NCI-H1694 treated with DMSO at 0.1 percent for 48 hours (cell line): ENCODE measurements at regions not wholly inside any gene's neighbourhood (a gene's known extent, or its start where the extent isn't known, plus 50 kb on each side); places are given as distances from the start of the nearest gene placed in this dataset.

Experiments used
- DNase-seq: peaks from one replicate; lab custom pipeline; 2025; lab: John Stamatoyannopoulos, UW

- no peak for DNase-seq
Observed at GRCh38 chr2:4369826-4370419, 666.5 kb downstream of the DCDC2C start.

- no peak for DNase-seq
Observed at GRCh38 chr2:4370422-4371090, 667.2 kb downstream of the DCDC2C start.

DNA sequence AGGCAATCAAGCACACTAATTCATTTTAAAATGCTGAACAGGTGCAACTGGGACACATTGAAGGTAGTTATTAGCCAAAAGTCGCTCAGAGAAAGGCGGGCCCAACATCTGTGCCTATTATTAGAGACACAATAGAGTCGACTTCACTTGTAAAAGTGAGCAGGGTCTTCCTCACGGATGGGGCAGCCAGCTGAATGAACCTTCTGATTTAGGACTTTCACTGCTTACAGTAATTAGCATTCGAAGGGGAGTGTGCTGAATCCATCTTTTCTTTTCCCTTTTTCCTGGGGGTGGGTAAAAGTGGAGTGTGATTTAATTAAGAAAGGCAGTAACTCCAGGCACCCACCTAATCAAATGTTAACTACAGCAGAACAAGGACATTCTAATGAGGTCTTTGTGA lies 677.7 kb downstream of the DCDC2C start:
- no peak for DNase-seq

GRCh38 chr2:4381773-4382172 lies 678.4 kb downstream of the DCDC2C start:
- DNase-seq, result no peak

DNA sequence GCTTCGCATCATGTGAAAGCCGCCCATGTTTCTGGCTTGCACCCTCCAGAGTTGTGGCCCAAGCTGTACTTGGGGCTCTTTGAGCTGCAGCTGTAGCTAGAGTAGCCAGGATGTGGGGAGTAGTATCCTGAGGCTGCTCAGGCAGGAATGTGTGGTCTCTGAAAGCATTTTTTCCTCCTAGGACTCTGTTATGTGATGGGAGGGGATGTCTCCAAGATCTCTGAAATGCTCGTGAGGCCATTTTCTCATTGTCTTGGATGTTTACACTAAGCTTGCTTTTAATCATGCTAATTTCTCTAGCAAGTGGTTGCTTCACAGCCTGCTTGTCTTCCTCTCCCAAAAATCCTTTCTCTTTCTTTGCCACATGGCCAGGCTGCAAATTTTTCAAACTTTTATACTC lies 687.6 kb downstream of the DCDC2C start:
- no peak for DNase-seq

GRCh38 chr2:4404363-4404762 lies 701.0 kb downstream of the DCDC2C start:
- DNase-seq, result no peak

- no peak for DNase-seq
Observed at GRCh38 chr2:4408321-4408720, 704.9 kb downstream of the DCDC2C start.

DNA sequence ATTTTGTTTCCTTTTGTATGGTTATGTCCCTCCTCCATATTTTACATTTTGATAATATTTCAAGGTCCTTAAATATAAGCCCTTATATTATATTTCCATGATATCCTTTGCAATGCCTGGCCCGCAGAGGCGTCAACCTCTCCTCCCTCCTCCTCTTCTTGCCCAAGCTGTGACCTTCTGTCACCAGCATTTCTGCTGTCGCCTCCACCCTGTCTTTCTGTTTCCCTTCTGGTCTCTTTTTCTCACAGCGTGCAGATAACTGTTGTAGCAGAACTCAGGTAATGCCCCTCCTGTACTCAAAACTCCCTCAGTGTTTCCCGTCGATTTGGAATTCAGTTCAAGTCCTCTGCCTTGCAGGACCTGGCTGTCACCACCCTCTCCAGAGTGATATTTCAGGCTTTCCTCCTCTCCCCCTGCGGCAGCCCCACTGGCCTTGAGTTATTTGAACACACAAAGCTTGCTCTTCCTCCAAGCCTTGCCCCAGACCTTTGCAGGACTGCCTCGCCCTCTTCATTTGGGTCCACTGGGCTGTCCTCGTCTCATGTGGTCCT lies 709.3 kb downstream of the DCDC2C start:
- DNase-seq, result no peak

GRCh38 chr2:4415171-4415570 lies 711.8 kb downstream of the DCDC2C start:
- DNase-seq, result no peak

DNA sequence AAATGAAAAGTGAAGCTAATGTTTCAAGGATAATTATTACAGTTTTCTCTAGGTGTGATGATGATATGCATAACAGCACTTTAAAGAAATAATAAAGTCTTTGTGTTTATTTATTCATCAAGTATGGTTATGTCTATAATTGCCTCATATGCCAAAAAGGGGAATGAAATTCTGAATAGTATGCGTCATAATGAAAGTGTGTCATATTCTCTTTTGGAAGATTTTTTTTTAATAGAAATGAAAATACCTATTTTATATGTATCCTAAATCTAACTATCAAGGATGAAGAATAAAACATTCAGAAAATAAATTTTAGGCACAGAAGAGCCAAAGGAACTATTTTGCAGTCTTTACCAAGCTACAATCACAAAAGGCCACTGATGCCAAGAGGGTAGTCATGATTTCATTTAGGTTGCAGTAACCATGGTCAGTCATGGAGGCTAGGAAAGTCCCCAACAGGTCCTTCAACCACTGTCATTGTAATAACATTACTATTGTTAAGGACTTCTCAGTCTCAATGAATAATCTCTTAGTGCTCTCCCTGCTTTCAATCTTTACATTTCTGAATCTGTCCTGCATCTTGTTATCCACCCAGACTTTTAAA lies 712.5 kb downstream of the DCDC2C start:
- DNase-seq, result no peak

- no peak for DNase-seq
Observed at GRCh38 chr2:4416431-4416830, 713.1 kb downstream of the DCDC2C start.

DNA sequence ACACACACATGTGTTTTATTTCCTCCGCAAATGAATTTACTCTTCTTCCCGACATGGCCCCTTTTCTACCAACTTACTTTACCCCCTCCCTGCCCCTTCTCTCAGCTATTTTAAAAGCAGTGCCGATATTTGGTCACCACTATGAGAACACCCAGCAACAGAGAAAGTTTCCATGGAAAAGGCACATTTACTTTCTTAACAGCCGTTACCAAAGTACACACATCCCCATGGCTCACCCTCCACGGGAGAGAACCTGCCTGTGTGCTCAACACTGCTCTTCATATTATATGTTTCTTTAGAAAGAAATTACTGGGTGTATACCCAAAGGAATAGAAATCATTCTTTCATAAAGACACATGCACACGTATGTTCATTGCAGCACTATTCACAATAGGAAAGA lies 714.4 kb downstream of the DCDC2C start:
- no peak for DNase-seq

DNA sequence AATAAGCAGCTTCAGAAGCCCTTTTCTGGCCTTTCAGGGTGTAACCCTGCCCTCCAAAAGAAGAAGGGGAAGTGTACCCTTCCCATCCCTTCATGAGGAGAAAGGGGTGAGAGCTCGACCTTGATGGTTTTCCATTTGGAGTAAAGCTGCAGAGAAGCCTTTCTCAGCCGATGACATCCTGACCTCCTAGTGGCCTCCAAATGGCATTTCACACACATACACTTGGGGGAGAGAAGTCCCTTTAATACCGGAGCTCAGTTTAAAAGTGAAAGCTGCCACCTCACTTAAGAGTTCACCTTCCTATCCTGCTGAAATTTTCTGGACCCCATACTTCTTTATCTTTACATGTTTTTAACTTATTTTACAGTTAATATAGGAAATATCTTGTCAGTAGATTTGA lies 716.7 kb downstream of the DCDC2C start:
- DNase-seq, result no peak

DNA sequence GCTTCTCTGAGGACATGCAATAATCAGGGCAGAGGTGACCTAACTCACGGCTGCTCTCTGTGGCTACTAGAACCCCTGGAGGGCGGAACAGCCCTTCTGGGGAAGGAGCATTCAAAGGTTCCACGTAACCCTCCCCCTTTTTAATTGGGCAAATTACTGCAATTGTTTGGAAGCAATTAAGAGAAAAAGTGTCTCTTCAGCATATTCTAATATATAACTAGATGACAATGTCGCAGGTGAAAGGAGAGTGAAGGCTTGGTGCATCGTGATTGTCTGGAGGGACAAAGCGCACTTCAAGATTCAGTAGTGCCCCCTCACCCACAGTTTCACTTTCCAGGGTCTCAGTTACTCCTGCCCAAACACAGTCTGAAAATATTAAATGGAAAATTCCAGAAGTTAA lies 720.8 kb downstream of the DCDC2C start:
- no peak for DNase-seq

DNA sequence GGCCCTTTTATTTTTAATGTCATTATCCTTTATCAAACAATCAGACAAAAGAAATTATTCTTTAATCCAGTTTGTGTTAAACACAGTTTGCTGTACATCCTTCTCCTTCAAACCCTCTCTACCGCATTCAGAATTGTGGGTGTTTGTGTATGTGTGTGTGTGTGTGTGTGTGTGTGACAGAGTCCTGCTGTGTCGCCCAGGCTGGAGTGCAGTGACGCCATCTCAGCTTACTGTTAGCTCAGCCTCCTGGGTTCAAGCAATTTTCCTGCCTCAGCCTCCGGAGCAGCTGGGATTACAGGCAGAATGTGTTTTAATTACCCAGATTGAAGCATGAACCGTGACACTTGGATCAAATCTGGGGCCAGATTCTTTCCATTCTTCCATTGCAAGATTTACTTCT lies 723.7 kb downstream of the DCDC2C start:
- no peak for DNase-seq

GRCh38 chr2:4445821-4446220 lies 742.4 kb downstream of the DCDC2C start:
- no peak for DNase-seq

DNA sequence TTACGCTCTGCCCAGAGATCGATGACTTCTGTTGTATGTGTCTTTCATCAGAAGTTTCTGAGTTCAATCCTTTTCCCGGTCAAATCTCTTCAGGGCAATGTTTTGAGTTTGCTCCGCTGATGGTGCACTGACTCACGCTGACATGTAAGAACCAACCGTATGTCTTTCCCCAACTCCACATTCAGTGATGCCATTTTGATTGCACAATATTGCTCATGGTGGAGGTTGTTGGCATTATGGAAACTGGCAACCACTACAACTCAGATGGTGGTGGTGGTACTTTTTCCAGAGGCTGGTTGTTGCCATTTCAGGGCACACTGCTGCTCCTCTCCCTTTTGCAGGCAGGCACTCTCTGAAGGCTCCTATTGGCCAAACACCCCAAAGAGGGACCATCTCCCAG lies 751.5 kb downstream of the DCDC2C start:
- no peak for DNase-seq

DNA sequence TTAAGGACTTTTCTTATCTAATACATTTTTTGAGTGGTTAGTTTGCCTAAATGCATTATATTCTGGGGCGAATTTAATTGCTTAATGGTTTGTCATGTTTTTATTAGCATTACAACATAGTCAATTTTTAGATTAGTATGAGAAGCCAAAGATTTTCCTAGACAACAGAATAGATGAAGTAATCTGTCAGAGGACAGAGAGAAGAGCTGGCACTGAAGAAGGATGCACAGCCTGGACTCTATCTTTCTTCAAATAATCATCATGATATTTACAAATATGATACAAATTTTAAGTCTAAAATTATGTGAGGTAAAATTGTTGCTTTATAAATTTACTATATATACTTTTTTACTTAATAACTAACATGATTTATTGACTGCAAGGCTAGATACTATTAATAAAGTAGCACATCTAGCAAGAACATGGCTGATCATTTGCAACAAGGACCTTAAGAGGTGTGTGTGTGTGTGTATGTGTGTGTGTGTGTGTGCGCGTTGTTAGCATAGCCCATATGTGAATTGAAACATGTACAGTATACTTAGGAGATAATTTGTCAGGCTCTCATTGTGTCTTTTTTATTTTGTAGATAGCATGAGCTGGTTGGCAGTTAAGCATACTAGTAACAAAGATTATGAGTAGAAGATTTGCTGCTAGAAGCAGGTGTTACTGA lies 752.2 kb downstream of the DCDC2C start:
- no peak for DNase-seq

- no peak for DNase-seq
Observed at GRCh38 chr2:4464634-4465266, 761.4 kb downstream of the DCDC2C start.

DNA sequence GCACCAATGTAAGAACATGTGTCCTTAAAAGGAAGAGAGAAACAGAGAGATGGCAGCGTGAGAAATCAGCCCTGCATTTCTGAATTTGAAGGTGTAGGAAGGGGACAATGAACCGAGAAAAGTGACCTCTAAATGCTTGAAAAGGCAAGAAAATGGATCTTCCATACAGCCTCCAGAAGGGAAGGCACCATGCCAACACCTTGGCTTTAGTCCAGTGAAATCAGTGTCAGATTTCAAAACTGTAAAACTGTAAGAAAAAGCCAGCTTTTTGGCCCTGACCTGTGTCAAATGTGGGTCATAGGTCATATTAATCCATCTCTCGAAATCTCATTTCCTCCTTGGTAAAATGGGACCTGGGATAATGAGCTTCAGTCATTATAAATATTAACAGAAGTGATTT lies 762.3 kb downstream of the DCDC2C start:
- DNase-seq, result peak; percentile 23

- DNase-seq, result no peak
Observed at GRCh38 chr2:4475618-4476017, 772.2 kb downstream of the DCDC2C start.

DNA sequence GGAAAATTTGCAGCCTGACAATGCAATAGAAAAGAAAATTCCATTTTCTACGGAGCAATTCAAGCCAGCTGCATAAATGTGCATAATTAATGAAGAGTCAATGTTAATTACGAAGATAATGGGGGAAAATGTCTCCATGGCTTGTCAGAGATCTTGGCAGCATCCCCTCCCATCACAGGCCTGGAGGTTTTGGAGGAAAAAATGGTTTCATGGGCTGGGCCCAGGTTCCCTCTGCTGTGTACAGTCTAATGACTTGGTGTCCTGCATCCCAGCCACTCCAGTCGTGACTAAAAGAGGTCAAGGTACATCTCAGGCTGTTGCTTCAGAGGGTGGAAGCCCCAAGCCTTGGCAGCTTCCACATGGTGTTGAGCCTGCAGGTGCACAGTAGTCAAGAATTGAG lies 779.7 kb downstream of the DCDC2C start:
- DNase-seq, result no peak
